Mammary epithelial cell (primary cell): ENCODE measurements at regions not wholly inside any gene's neighbourhood (a gene's known extent, or its start where the extent isn't known, plus 50 kb on each side); places are given as distances from the start of the nearest gene placed in this dataset.

Experiments used
- CTCF ChIP-seq, 2 donors: IDR thresholded peaks in 1 of 2; conservative IDR thresholded peaks in 1 of 2; 2 replicates each; pipeline ENCODE4 v1.5.1; 2011 to 2012; ENCODE audit warnings: inconsistent platforms in 2 of 2, low read length in 2 of 2, mild to moderate bottlenecking in 2 of 2, control low read depth in 1 of 2, low read depth in 1 of 2; ENCODE audit not compliant: insufficient read depth in 1 of 2; ENCODE audit errors: extremely low read depth in 1 of 2
- EZH2 ChIP-seq: IDR thresholded peaks from 2 replicates; pipeline ENCODE4 v1.6.1; 2012; ENCODE audit warnings: low read length, inconsistent platforms, borderline replicate concordance

GRCh38 chr19:31648347-31648746, 299.1 kb upstream of the TSHZ3 start:
- TF ChIP-seq CTCF (conservative IDR thresholded peaks at IDR 0.05 in 1 of 2, IDR thresholded peaks at IDR 0.05 in 1 of 2; ENCODE audit: extremely low read depth in 1 of 2, insufficient read depth in 1 of 2, low read depth in 1 of 2, low read length in 2 of 2) (no peak), EZH2 (no peak)
